ENCODE measurements at regions not wholly inside any gene's neighbourhood (a gene's known extent, or its start where the extent isn't known, plus 50 kb on each side); places are given as distances from the start of the nearest gene placed in this dataset.
A peak's percentile ranks its signal among the peaks of the same experiment; 100 is the strongest.

DNA sequence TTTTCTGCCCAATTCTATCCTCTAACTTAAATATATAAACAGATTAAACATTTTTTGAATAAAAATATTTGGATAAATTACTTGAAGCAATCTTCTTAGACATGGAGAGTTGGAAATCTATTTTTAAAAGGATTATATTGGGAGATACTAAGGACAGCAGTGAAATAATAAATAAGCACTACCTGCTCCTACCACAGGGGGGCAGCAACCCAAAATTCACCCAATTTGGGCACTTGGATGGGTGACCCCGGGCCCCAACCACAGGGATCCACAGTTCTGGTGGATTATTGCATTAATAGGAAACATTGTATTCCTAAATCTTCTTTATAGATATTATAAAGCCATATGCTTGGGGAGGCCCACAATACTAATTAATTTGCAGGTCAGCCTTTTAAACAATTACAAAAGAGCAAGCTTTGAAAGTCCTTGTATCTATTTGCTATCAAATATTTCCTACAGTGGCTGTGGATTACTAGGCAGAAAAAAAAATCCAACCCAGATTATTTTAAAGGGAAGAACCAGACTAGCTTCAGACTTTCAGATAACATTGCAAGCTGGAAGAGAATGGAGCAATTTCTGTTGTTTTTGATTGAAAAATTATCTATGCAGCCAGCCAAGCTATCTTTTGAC is 66.4 kb upstream of the PDE10A start:
- DNase-seq: peak in 1 of 58 donors; percentile 25

DNA sequence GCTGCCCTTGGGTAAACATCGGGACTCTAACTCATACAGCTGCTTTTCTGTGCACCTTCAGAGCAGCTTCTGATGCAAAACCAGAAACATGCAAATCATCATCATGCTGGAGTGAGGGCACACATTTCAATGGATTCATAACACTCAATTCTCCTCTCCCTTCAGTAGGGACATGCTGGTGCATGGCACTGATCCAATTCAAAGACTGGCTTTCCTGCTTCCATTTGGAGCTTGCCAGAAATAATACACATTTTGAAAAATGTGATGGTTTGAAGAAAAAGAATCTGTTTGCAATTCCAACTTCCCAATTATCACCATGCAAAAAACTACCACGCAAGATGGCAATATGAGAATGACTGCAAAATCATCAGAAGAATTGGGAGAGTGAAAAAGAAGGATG is 65.2 kb upstream of the PDE10A start:
- peak in 2 of 58 donors; percentile 17 to 24 for DNase-seq

DNA sequence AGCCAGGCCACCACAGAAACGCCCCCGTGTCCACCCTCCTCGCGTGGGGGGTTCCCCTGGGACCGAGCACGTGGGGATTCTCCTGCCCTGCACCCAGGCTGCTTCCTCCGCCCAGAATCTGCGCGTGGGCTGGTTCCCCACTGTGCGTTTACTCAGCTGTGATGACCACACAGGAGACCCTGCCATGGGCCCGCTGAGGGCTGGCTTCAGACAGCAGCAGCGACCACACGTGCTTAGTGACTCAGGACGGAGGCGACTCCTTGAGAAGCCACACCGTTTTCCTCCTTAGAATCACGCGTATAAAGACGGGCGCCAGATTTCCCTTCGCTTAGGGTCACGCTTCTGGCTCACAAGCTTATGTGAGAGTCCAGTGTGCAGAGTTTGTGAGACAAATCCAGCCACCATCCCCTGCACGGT is 63.9 kb upstream of the PDE10A start:
- DNase-seq: no peak

DNA sequence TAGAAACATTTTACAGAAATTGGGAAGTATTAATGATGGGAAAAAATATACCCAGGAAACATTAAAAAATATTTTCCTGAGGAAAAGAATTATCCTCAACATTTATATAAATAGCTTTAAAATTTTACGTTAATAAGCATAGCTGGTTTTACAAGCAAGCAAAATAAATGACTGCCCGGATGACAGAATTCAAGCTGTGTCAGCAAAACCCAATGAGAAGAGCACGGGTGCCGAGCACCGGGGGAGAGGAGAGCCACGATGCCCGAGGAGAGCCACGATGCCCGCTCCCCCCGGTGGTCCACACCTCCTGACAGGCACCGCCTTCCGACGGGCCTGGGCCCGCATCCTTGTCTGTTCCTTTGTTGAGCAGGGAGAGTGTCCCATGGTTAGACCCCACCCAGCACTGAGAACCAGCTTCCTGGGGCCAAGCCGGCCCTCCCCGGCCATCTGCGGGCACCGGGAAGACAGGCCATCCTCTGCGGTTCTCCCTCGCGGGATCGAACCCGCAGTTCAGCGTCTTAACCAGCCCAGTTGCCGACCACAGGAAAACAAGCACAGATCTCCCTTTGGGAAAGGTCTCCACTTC is 63.3 kb upstream of the PDE10A start:
- no peak for DNase-seq

DNA sequence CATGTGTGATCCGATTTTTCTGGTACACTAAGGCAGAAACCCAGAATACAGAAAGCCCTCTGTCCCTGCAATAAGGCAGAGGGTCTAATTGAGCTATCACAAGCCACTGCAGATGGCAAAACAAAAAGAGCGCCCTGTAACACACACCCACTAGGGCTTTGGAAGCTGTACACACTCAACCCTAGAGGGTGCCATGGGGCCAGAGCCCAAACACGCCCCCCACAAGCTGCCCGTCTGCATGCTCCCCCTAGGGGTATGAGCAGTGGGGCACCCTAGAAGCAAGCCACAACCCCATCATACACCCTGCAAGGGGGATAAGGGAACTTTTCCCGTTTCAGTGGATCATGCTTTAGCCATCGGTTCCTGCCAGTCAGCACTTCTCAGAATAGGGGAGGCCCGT is 62.2 kb upstream of the PDE10A start:
- no peak for DNase-seq

DNA sequence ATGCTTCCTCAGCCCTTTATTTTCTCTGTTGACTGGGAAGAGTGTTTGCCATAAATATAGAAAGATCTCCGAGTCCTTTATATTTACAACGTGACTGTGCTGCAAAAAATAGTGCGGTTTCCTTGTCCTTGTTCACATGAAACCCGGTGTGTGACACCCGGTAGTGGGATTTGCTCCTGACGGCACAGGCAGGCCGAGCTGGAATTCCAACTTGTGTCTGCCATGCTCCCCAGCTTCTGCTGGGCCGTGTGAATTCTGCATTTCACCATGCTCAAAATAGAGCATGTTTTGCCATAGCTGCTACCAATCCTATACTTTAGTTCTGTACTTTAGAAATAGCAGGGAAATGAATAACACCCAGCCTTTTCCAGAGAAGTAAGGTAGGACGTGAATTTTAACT is 60.3 kb upstream of the PDE10A start:
- no peak for DNase-seq

DNA sequence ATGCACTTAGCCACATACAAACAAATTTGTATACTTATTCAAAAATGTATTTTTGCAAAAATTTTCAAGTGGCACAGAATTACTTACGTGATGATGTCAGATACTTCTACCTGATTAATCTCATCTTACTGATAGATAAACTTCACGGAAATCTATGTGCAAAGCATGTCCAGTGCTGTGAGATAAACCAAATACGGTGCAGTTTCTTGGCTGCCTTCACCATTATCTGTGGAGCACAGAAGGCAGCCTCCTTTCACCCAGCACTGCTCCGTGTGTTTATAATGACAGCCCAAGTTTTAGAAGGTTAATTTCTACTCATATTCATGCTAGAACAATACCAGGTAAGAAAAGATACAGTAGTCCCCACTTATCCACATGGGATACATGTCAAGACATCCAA is 59.0 kb upstream of the PDE10A start:
- DNase-seq: no peak

DNA sequence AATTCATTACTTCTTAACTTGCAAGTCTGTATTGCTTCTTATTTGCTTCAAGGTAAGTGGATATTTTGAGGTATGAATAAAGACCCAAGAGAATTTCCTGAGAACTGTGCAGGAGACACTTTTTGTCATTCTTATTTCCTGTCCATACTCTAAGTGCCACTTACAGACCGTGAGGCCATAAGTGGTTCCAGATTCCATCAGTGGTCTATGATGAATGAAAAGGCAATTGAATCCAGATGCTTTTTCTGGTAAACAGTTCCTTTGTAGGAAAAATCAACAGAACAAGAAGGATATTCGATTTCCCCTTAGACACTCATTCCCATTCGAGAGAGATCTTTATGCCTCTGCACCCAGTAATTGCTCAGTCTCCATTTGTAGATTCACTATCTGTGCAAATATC is 58.3 kb upstream of the PDE10A start:
- no peak for DNase-seq

DNA sequence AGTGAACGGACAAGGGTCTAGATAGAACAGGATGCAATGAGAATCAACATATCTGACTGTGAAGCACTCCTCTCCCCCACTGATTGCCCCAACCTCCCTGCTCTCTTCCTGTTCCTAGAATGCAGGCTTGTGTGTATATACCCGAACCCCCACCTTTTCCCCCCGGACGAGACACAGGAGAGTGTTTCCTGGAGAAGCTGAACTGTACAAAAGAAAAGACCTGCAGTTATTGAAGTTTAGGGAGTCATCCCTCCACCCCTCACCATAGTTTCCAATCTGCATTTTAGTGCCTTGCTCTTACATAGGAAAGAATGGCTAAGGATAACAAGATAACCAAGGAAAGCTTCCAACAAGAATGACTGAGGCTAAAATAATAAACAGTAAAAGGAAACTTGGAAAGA is 55.5 kb upstream of the PDE10A start:
- DNase-seq: no peak

DNA sequence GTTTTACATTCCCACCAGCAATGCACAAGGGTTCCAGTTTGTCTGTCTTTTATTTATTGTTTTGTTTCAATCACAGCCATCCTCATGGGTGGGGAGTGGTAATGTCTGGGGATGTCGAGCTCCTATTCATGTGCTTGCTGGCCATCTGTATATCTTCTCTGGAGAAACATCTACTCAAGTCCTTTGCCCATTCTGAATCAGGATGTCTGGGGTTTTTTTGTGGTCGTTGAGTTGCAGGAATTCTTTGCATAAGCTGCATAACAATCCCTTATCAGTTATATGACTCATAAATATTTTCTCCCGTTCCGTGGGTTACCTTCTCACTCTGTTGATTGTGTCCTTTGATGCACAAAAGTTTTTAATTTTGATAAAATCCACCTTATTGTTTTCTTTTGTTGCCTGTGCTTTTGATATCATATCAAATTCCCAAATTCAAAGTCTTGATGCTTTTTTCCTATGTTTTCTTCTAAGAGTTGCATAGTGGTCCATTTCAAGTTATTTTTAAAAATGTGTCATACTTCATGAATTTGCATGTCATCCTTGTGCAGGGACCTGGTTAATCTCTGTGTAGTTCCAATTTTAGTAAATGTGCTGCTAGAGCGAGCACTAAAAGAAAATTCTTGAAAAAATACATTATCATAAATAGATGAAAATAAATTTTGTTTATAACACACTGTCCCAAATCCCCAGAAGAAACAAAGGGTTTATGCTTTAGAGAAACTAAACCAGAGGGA is 54.9 kb upstream of the PDE10A start:
- no peak for DNase-seq

DNA sequence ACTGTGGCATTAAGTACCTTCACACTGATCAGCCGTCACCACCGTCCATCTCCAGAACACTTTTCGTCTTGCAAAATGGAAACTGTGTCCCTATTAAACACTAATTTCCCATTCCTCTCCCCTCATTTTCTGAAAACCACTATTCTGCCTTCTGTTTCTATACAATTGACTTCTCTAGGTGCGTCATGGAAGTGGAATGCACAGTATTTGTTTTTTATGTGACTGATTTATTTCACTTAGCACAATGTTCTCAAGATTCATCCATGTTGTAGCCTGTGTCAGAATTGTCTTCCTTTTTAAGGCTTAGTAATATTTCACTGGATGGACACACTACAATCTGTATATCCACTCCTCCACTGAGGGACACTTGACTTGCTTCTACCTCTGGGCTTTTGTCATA is 53.8 kb upstream of the PDE10A start:
- DNase-seq: no peak

DNA sequence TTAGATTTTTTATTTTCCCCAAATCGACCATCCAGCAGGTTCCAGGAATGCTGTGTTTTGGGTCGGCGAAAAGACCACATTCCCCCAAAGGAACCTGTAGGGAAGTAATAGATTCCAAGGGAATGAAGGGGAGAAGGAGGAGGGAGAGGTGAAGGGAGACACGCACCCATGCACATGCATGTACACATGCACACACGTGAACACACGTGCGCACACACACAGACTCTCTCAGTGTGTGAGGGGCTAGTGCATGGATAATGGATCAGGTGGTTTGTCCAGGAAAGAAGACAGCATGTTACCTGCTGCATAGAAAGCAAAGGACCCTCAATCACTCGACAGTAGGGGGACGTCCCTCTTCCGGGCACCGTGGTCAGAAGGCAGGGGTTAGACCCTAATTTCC is 52.4 kb upstream of the PDE10A start:
- no peak for DNase-seq

DNA sequence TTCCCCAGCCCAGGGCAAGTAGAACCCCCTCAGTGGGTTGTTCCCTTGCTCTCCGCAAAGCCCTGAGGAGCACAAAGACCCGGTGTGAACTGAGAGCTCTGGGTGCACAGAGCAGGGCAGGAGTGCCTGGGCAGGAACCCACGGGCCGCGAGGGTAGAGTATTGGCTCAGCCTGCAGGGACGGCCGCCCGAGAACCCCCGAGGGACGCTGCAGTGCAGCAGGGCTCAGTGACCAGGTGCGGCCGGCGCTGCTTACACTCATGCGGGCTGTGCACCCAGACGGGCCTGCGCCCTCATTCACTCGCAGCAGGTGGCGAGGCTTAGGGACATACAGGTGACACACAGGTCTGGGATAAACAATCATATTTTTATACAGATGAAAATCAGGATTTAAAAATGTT is 51.9 kb upstream of the PDE10A start:
- no peak for DNase-seq

DNA sequence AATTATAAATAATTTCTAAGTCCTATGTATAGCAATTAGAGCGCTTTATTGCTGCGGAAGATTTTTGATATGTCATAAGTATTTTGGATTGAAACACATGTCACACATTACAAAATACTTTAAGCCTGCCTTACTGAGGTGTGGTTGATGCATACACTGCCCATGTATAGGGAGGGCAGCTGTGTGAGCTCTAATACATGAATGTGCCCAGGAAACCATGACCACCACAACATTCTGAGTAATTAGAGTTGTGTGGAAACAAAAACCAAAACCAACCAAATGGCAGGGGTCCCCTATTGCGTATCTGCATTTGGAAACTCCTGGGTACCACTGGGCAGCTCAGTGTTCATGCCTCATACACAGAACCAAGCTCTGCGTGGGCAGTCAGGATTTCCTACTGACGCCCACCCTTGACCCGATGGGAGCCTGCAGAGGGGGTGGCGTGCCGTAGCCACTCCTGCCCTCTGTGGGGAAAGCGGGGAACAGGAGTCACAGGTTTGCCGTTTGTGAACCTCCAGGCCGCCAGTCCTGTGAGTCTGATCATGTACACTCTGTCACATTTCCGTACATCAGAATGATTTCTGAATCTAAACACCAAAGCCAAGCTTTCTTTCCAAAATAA is 50.9 kb upstream of the PDE10A start:
- DNase-seq: no peak
